HUES48 (cell line): ENCODE measurements at regions not wholly inside any gene's neighbourhood (a gene's known extent, or its start where the extent isn't known, plus 50 kb on each side); places are given as distances from the start of the nearest gene placed in this dataset.
"Not testable (repeated sequence)": the region's sequence is repeated elsewhere in the genome, so short reads cannot be mapped to it uniquely, and the experiment has no call there.

Experiments
- H3K27ac ChIP-seq: one replicate; pipeline ENCODE4 v1.7.0; 2013; ENCODE audit warnings: low read depth, low read length, inconsistent platforms
- H3K27me3 ChIP-seq: 2 replicates; pipeline ENCODE4 v1.6.1; 2013; ENCODE audit warnings: mild to moderate bottlenecking, low read length; ENCODE audit not compliant: control insufficient read depth, insufficient read depth
- H3K36me3 ChIP-seq: 2 replicates; pipeline ENCODE4 v1.6.1; 2013; ENCODE audit warnings: low read length; ENCODE audit not compliant: control insufficient read depth, insufficient read depth
- H3K4me1 ChIP-seq: 2 replicates; pipeline ENCODE4 v1.6.1; 2013; ENCODE audit warnings: mild to moderate bottlenecking, low read length; ENCODE audit not compliant: control insufficient read depth, insufficient read depth
- H3K4me3 ChIP-seq: 2 replicates; pipeline ENCODE4 v1.5.1; 2013; ENCODE audit warnings: mild to moderate bottlenecking, low read depth, low read length
- H3K9ac ChIP-seq: 2 replicates; pipeline ENCODE4 v1.6.1; 2013; ENCODE audit warnings: mild to moderate bottlenecking, low read depth, low read length, moderate library complexity
- H3K9me3 ChIP-seq: 2 replicates; pipeline ENCODE4 v1.6.1; 2013; ENCODE audit warnings: low read length; ENCODE audit not compliant: control insufficient read depth, insufficient read depth

GRCh38 chr4:64014647-64015046, 394.6 kb downstream of the TECRL start:
- H3K4me3 ChIP-seq = no peak overlapping the region
- no peaks in the 10 kb centered on the region for H3K4me1 ChIP-seq
- no peaks in the 10 kb centered on the region for H3K27me3 ChIP-seq
- H3K36me3 ChIP-seq = no peaks in the 10 kb centered on the region
- no peak overlapping the region for H3K9ac ChIP-seq
- no peak overlapping the region for H3K27ac ChIP-seq
- no peaks in the 10 kb centered on the region for H3K9me3 ChIP-seq

DNA sequence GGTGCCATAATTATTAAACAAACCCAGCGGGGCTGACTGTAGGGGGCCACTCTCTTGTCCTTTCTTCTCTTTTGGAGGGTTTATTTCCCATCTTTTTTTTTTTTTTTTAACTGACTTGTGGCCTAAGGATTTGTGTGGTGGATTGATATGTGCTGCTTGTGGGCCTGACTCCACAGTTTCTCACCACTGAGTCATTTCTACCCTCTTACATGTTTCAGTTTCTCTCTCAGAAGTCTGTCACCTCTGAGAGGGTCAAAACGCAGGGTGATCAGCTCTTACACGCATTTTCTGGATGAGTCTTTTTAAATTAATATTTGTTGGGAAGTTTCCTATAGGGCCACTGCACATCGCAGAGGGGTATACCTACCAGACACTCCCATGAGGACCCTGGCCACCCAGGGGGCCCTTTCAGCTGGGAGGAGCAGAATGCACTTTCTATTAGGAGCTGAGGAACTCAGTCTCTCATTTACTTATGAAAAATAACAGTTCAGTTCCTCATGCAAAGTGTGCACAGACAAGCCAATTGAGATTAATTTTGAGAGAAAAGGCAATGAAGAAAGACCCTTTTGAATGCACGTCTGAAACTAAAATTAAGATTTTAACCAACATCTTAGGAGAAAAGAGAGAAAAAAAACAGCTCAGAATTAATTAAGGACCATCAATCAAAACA, 407.9 kb downstream of the TECRL start:
- Histone ChIP-seq H3K27me3 (no peaks in the 10 kb centered on the region), H3K4me3 (no peak overlapping the region), H3K4me1 (no peaks in the 10 kb centered on the region), H3K27ac (no peak overlapping the region), H3K36me3 (no peaks in the 10 kb centered on the region), H3K9ac (no peak overlapping the region), H3K9me3 (no peaks in the 10 kb centered on the region)

DNA sequence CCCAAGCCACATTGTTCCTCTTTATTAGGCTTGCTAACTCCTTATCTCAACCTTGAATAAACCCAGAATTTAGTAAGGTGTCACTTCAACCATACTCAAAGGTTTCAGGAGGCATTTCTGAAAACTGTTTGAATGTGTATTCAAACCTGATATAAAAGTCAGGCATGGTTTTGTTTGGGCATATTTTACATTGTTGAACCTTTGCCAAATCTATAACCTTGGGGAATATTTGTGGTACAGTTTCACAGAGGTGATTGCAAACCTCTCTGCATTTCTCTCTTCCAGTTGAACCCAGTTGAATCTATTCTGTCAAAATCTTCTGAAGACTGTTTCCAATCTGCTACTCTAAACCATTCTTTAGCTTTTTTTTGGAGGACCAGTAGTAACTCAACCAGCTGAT, 409.0 kb downstream of the TECRL start:
- Histone ChIP-seq H3K36me3 (no peaks in the 10 kb centered on the region), H3K27me3 (no peaks in the 10 kb centered on the region), H3K27ac (no peak overlapping the region), H3K4me1 (no peaks in the 10 kb centered on the region), H3K9ac (no peak overlapping the region), H3K4me3 (no peak overlapping the region), H3K9me3 (no peaks in the 10 kb centered on the region)

DNA sequence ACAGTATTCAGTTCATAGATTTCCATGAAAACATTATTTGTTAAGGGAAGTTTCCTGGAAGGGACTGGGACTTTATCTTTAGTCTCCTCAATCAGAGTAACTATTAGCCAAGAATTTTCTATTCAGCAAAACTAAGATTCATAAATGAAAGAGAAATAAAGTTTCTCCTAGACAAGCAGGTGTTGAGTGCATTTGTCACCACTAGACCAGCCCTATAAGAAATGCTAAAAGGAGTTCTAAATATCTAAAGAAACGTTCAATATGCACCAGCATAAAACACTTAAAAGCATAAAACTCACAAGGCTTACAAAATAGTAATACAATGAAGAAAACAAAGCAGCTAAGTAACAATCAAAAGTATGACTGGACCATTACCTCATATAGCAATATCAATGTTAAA, 423.0 kb downstream of the TECRL start:
- no peak overlapping the region for H3K4me3 ChIP-seq
- no peak overlapping the region for H3K9ac ChIP-seq
- H3K27me3 ChIP-seq = no peaks in the 10 kb centered on the region
- H3K9me3 ChIP-seq = peaks cover 15% of the 10 kb centered on the region
- peaks cover 8% of the 10 kb centered on the region for H3K4me1 ChIP-seq
- no peak overlapping the region for H3K27ac ChIP-seq
- H3K36me3 ChIP-seq = no peaks in the 10 kb centered on the region

GRCh38 chr4:63983224-63983623, 426.0 kb downstream of the TECRL start:
- H3K4me1 ChIP-seq = peaks cover 8% of the 10 kb centered on the region
- H3K9ac ChIP-seq = no peak overlapping the region
- H3K36me3 ChIP-seq = no peaks in the 10 kb centered on the region
- H3K4me3 ChIP-seq = no peak overlapping the region
- H3K9me3 ChIP-seq = peaks cover 15% of the 10 kb centered on the region
- no peak overlapping the region for H3K27ac ChIP-seq
- no peaks in the 10 kb centered on the region for H3K27me3 ChIP-seq

DNA sequence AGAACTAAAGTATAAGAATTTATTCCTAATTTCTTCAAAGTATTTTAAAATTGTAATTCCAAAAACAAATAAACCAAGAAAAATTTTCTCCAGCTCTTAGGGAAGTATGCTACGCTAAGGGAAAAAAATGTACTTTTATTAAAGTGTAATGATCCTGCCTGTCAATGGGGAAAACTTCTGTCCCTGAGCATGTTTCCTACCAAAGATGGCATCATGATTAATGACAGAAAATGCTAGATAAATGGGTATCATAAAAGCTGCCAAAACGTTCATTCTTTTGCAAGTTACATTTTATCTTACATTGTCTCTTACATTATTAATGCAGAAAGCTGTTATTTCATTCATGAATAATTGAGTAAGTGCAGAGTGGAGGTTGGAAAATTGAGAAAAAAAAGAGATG, 443.4 kb downstream of the TECRL start:
- Histone ChIP-seq H3K27me3 (no peaks in the 10 kb centered on the region), H3K27ac (no peak overlapping the region), H3K9ac (no peak overlapping the region), H3K9me3 (no peaks in the 10 kb centered on the region), H3K4me3 (no peak overlapping the region), H3K4me1 (no peaks in the 10 kb centered on the region), H3K36me3 (no peaks in the 10 kb centered on the region)

GRCh38 chr4:63942706-63943286, 466.5 kb downstream of the TECRL start:
- H3K9ac ChIP-seq, H3K27me3 ChIP-seq, H3K4me3 ChIP-seq, H3K36me3 ChIP-seq, H3K9me3 ChIP-seq, H3K4me1 ChIP-seq, H3K27ac ChIP-seq: not testable (repeated sequence)

DNA sequence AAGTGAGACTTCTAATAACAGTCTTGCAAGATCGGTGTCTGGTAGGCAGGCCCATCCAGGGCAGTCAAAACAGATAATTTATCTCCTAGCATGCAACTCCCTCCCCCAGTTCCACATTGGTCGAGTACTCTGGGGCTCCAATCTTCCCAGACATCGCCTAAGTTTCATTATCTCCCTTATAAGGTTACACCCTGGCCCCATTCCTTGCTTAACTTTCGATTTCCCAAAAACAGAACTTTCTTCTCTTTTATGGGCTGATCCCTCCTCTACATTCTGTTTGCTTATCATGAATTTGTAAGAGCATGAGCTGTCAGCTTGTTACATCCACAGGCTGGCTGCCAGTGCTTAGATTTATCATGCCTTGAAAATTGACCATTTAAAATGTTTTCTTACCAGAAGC, 471.3 kb downstream of the TECRL start:
- Histone ChIP-seq H3K9me3 (no peaks in the 10 kb centered on the region), H3K27ac (no peak overlapping the region), H3K36me3 (no peaks in the 10 kb centered on the region), H3K27me3 (no peaks in the 10 kb centered on the region), H3K4me1 (no peaks in the 10 kb centered on the region), H3K4me3 (no peak overlapping the region), H3K9ac (no peak overlapping the region)

DNA sequence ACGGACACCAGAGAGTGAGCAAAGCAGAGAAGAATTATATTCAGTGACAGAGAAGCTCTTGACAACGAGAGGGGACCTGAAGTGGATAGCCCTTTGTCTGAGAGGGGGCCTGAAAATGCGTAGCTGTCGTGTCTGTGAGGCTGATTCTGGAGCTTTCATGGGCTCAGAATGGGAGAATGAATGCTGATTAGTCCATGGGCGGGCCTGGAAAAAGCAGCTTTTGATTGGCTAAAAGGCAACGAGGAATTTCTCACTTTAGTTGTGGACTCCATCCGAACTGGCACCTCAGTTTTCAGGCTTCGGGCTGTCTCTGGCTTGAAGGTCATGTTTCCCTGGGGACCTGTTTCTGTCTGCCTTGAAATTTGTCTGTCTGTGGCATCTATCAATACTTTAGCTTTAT, 487.1 kb downstream of the TECRL start:
- H3K27ac ChIP-seq = no peak overlapping the region
- no peaks in the 10 kb centered on the region for H3K4me1 ChIP-seq
- no peaks in the 10 kb centered on the region for H3K9me3 ChIP-seq
- H3K36me3 ChIP-seq = no peaks in the 10 kb centered on the region
- H3K4me3 ChIP-seq = no peak overlapping the region
- H3K27me3 ChIP-seq = no peaks in the 10 kb centered on the region
- H3K9ac ChIP-seq = no peak overlapping the region

- Histone ChIP-seq H3K4me3 (no peak overlapping the region), H3K36me3 (no peaks in the 10 kb centered on the region), H3K27me3 (no peaks in the 10 kb centered on the region), H3K9me3 (no peaks in the 10 kb centered on the region), H3K9ac (no peak overlapping the region), H3K4me1 (no peaks in the 10 kb centered on the region), H3K27ac (no peak overlapping the region)
These were observed 487.7 kb downstream of the TECRL start for GRCh38 chr4:63921561-63921960.

DNA sequence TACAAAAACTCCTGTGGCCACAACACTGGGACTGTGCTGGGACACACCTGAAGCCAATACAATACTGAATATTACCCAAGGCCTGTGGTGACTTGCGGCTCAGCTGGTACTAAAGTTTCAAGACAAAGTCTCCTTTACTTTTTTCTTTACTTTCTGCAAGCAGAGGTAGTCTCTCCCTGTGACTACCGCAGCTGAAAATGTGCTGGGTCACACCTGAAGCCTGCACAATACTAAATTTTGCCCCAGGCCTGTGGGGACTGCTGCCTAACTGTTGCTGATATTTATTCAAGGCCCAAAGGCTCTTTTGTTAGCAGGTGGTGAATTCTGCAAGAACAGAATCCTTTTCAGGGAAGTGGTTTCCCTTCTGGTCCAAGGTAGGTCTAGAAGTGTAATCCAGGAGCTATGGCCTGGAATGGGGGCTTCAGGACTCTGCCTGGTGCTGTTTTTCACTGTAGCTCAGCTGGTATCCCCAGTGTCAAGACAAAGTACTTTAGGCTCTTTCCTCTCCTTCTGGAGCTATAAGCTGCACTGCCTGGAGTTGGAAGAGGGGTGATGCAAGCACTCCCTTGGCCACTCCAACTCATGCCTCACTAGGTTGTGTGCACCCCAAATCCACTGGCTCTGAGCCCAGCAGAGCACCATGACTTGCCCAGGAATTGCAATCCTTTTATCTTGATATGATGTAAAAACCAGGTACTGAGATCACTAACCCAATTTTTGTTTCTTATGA, 489.4 kb downstream of the TECRL start:
- Histone ChIP-seq H3K9ac (no peak overlapping the region), H3K4me3 (no peak overlapping the region), H3K36me3 (no peaks in the 10 kb centered on the region), H3K9me3 (no peaks in the 10 kb centered on the region), H3K27me3 (no peaks in the 10 kb centered on the region), H3K4me1 (no peaks in the 10 kb centered on the region), H3K27ac (no peak overlapping the region)
